PFSK-1 (cell line): ENCODE measurements at regions not wholly inside any gene's neighbourhood (a gene's known extent, or its start where the extent isn't known, plus 50 kb on each side); places are given as distances from the start of the nearest gene placed in this dataset.

Source experiments
- POLR2AphosphoS5 ChIP-seq: IDR thresholded peaks from 2 replicates; pipeline ENCODE4 v1.6.1; 2012; ENCODE audit warnings: low read depth, mild to moderate bottlenecking, control low read depth, low read length, moderate library complexity
- TF ChIP-seq, protein P1 (sequence below), 2 experiments: IDR thresholded peaks; 2 replicates each; pipeline versions ENCODE4 v1.6.1 to v1.8.0; 2011 to 2012; ENCODE audit warnings: low read depth in 2 of 2, low read length in 2 of 2, control low read depth in 1 of 2, inconsistent platforms in 1 of 2, mild to moderate bottlenecking in 1 of 2, moderate library complexity in 1 of 2; ENCODE audit not compliant: insufficient read depth in 1 of 2

- TF ChIP-seq POLR2AphosphoS5: no peak
- TF ChIP-seq, protein P1, sequence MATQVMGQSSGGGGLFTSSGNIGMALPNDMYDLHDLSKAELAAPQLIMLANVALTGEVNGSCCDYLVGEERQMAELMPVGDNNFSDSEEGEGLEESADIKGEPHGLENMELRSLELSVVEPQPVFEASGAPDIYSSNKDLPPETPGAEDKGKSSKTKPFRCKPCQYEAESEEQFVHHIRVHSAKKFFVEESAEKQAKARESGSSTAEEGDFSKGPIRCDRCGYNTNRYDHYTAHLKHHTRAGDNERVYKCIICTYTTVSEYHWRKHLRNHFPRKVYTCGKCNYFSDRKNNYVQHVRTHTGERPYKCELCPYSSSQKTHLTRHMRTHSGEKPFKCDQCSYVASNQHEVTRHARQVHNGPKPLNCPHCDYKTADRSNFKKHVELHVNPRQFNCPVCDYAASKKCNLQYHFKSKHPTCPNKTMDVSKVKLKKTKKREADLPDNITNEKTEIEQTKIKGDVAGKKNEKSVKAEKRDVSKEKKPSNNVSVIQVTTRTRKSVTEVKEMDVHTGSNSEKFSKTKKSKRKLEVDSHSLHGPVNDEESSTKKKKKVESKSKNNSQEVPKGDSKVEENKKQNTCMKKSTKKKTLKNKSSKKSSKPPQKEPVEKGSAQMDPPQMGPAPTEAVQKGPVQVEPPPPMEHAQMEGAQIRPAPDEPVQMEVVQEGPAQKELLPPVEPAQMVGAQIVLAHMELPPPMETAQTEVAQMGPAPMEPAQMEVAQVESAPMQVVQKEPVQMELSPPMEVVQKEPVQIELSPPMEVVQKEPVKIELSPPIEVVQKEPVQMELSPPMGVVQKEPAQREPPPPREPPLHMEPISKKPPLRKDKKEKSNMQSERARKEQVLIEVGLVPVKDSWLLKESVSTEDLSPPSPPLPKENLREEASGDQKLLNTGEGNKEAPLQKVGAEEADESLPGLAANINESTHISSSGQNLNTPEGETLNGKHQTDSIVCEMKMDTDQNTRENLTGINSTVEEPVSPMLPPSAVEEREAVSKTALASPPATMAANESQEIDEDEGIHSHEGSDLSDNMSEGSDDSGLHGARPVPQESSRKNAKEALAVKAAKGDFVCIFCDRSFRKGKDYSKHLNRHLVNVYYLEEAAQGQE (IDR thresholded peaks at IDR 0.05; ENCODE audit: insufficient read depth in 1 of 2, low read depth in 2 of 2, low read length in 2 of 2): no peak
Measured at GRCh38 chr18:25831301-25831701, 259.1 kb downstream of the SS18 start.
